ENCODE measurements at regions not wholly inside any gene's neighbourhood (a gene's known extent, or its start where the extent isn't known, plus 50 kb on each side); places are given as distances from the start of the nearest gene placed in this dataset.
A peak's percentile ranks its signal among the peaks of the same experiment; 100 is the strongest.

- no peak overlapping the region for H3K27ac ChIP-seq (ENCODE audit: low read depth, low read length)
- POLR2A ChIA-PET, result no interaction called here
- TF ChIP-seq CTCF (IDR thresholded peaks at IDR 0.05; ENCODE audit: low read depth, low read length), result no peak
Observed at GRCh38 chr5:17154211-17154996, 63.0 kb upstream of the BASP1 start.

GRCh38 chr5:17156463-17156862 lies 61.0 kb upstream of the BASP1 start:
- H3K27me3 ChIP-seq (ENCODE audit: control insufficient read depth, insufficient read depth, low read length), result no peaks in the 10 kb centered on the region
- CTCF ChIA-PET, result interaction anchor here (0.6 to 9.4 kb wide), 5 partner anchors 12 to 365 kb away, joined by 3 to 77 read pairs (median 6); no protein-coding TSS in a partner anchor
- H3K27ac ChIP-seq (ENCODE audit: low read depth, low read length), result no peak overlapping the region
- no peaks in the 10 kb centered on the region for H3K9me3 ChIP-seq (ENCODE audit: control insufficient read depth, insufficient read depth, low read length)
- POLR2A ChIA-PET, result interaction anchor here (0.7 to 2.2 kb wide), 5 partner anchors 13 to 364 kb away, joined by 3 to 11 read pairs (median 8); no protein-coding TSS in a partner anchor
- no peak for DNase-seq (ENCODE audit: low read depth, low spot score)
- no peak overlapping the region for H3K4me3 ChIP-seq (ENCODE audit: low read depth, low read length)
- no peak for TF ChIP-seq CTCF (IDR thresholded peaks at IDR 0.05; ENCODE audit: low read depth, low read length)

More at GRCh38 chr5:17154211-17154996, 63.0 kb upstream of the BASP1 start:
- Histone ChIP-seq H3K27me3 (ENCODE audit: control insufficient read depth, insufficient read depth, low read length) (no peaks in the 10 kb centered on the region), H3K4me3 (ENCODE audit: low read depth, low read length) (no peak overlapping the region), H3K9me3 (ENCODE audit: control insufficient read depth, insufficient read depth, low read length) (no peaks in the 10 kb centered on the region)
- no peak for DNase-seq (ENCODE audit: low read depth, low spot score)
- CTCF ChIA-PET, result interaction anchor here (0.8 to 9.4 kb wide), 4 partner anchors 22 to 148 kb away, joined by 3 to 77 read pairs (median 4); no protein-coding TSS in a partner anchor

- ChIA-PET CTCF (interaction anchor here (0.6 to 9.4 kb wide), 3 partner anchors 11 to 33 kb away, joined by 3 to 77 read pairs (median 18); no protein-coding TSS in a partner anchor), POLR2A (interaction anchor here (0.7 to 2.2 kb wide), 6 partner anchors 10 to 365 kb away, joined by 3 to 11 read pairs (median 4); no protein-coding TSS in a partner anchor)
- no peak for TF ChIP-seq CTCF (IDR thresholded peaks at IDR 0.05; ENCODE audit: low read depth, low read length)
- DNase-seq (ENCODE audit: low read depth, low spot score), result no peak
- Histone ChIP-seq H3K27ac (ENCODE audit: low read depth, low read length) (peak overlapping the region; percentile 95), H3K4me3 (ENCODE audit: low read depth, low read length) (no peak overlapping the region), H3K27me3 (ENCODE audit: control insufficient read depth, insufficient read depth, low read length) (no peaks in the 10 kb centered on the region), H3K9me3 (ENCODE audit: control insufficient read depth, insufficient read depth, low read length) (no peaks in the 10 kb centered on the region; the same call in 1 of the 2 replicates)
Observed at GRCh38 chr5:17157294-17157693, 60.1 kb upstream of the BASP1 start.

- ChIA-PET CTCF (interaction anchor here (2.5 to 9.4 kb wide), 2 partner anchors 26 to 32 kb away, joined by 18 to 77 read pairs; no protein-coding TSS in a partner anchor), POLR2A (interaction anchor here (0.5 to 2.2 kb wide), 8 partner anchors 8 to 138 kb away, joined by 3 to 11 read pairs (median 4); no protein-coding TSS in a partner anchor)
- H3K4me3 ChIP-seq (ENCODE audit: low read depth, low read length), result no peak overlapping the region
- no peaks in the 10 kb centered on the region for H3K27me3 ChIP-seq (ENCODE audit: control insufficient read depth, insufficient read depth, low read length)
- peak overlapping the region; percentile 95 for H3K27ac ChIP-seq (ENCODE audit: low read depth, low read length)
- no peaks in the 10 kb centered on the region; the same call in 1 of the 2 replicates for H3K9me3 ChIP-seq (ENCODE audit: control insufficient read depth, insufficient read depth, low read length)
- no peak for TF ChIP-seq CTCF (IDR thresholded peaks at IDR 0.05; ENCODE audit: low read depth, low read length)
- peak; percentile 96 for DNase-seq (ENCODE audit: low read depth, low spot score)
Observed at GRCh38 chr5:17157916-17158529, 59.4 kb upstream of the BASP1 start.

All from AG04450 (cell line).